ENCODE measurements at regions not wholly inside any gene's neighbourhood (a gene's known extent, or its start where the extent isn't known, plus 50 kb on each side); places are given as distances from the start of the nearest gene placed in this dataset.

DNA sequence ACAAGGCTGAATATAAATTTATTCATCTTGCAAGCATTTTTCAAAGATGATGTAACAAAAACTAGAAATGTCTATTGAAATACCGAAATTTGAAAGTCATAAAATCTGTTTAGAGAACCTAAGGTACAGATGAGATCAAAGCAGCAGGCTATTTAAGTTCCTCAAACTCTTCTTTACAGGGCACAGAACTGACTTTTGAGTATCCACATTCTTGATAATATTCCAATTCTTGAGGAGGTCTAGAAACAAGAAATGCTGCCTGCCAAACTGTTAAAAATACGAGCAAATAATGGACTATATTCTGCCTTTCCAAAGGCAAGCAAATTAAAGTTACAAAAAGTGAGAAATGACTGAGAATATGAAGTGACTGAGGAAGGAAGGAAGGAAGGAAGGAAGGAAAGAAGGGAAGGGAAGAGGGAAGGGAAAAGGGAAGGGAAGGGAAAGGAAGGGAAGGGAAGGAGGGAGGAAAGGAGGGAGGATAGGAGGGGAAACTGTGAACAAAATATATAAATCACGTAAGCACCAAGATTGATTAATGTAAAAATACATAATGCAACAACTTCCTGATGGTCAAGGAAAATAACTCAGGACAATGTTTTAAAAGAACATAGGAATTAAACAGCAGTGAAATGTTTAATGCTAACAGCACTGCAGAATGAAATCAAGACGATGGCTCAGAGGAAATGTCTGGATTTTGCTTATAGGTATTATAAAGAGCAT, 248.9 kb upstream of the HNRNPA3 start:
- Histone ChIP-seq H3K27ac (peak overlapping the region; percentile 70), H3K9ac (ENCODE audit: insufficient read length) (peak overlapping the region; percentile 29), H3K9me3 (ENCODE audit: low read depth, low read length) (no peaks in the 10 kb centered on the region), H3K36me3 (ENCODE audit: insufficient read depth, low read length) (no peaks in the 10 kb centered on the region), H3K4me3 (peak overlapping the region; percentile 60)
- no peak for DNase-seq (ENCODE audit: low read depth, low spot score)
- no peak for TF ChIP-seq EZH2 (IDR thresholded peaks at IDR 0.05)
- TF ChIP-seq POLR2AphosphoS5 (IDR thresholded peaks at IDR 0.05; ENCODE audit: borderline replicate concordance, low read depth, low read length): no peak
- no peak for TF ChIP-seq FOXP2 (optimal IDR thresholded peaks at IDR 0.05; ENCODE audit: control extremely low read depth, extremely low read length, insufficient read depth)

DNA sequence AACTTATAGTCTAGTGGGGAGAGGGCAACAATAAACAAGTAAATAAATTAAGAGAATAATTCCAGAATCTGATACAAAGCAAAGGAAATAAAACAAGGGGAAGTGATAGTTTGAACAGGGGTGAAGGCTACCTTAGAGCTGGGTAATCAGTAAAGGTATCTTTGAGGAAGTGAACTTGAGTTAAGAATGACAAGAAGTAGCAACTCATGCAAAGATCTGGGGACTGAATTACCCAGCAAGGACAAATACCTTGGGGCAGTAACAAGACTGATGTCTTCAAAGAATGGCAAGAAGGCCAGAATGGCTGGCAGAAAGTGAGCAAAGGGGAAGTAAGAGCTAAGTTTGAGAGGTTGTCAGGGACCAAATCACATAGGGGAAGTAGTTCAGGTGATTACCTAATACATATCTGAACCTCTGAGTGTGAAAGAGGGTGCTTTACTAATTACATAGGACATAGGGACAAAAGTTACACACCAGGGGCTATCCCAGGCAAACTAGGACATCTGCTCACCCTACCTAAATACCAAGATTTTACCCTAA, 244.6 kb upstream of the HNRNPA3 start:
- DNase-seq (ENCODE audit: low read depth, low spot score): no peak
- no peak overlapping the region for H3K9ac ChIP-seq (ENCODE audit: insufficient read length)
- TF ChIP-seq POLR2AphosphoS5 (IDR thresholded peaks at IDR 0.05; ENCODE audit: borderline replicate concordance, low read depth, low read length): no peak
- TF ChIP-seq FOXP2 (optimal IDR thresholded peaks at IDR 0.05; ENCODE audit: control extremely low read depth, extremely low read length, insufficient read depth): no peak
- TF ChIP-seq EZH2 (IDR thresholded peaks at IDR 0.05): no peak
- no peaks in the 10 kb centered on the region for H3K36me3 ChIP-seq (ENCODE audit: insufficient read depth, low read length)
- H3K4me3 ChIP-seq: no peak overlapping the region
- H3K9me3 ChIP-seq (ENCODE audit: low read depth, low read length): no peaks in the 10 kb centered on the region
- no peak overlapping the region for H3K27ac ChIP-seq

DNA sequence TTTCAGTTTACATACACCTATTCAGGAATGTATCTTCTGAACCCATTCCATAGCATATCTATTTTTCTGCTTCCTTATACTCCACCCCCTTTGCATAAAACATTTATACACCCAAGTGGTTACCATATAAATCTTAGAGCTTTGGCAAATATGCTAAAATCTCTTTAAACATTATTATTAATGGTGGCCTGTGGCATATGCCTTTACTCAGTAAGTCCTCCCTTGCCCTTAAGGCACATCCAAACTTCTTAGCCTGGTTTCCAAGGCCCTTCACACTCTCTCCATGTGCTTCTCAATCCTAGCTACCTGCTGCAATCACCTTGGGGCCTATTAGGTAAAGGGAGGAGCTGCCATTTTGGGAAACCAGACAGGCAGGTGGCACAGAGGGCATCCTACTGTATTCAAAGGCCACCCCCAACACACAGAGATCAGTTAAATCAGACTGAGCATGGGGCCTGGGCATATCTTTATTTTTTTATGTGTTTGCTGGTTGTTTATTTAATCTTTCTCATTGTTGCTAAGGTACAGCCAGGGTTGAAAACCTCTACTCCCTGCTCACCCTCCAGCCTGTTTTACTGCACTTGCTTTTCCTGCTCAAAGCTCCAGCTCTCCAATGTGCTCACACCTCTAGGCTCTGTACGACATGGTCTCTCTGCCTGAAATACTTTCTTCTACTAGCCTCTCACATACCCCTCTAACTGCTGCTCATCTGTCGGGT, 242.8 kb upstream of the HNRNPA3 start:
- no peaks in the 10 kb centered on the region for H3K9me3 ChIP-seq (ENCODE audit: low read depth, low read length)
- TF ChIP-seq EZH2 (IDR thresholded peaks at IDR 0.05) (no peak), POLR2AphosphoS5 (IDR thresholded peaks at IDR 0.05; ENCODE audit: borderline replicate concordance, low read depth, low read length) (no peak), FOXP2 (optimal IDR thresholded peaks at IDR 0.05; ENCODE audit: control extremely low read depth, extremely low read length, insufficient read depth) (no peak)
- no peak overlapping the region for H3K4me3 ChIP-seq
- no peaks in the 10 kb centered on the region for H3K36me3 ChIP-seq (ENCODE audit: insufficient read depth, low read length)
- H3K9ac ChIP-seq (ENCODE audit: insufficient read length): no peak overlapping the region
- no peak for DNase-seq (ENCODE audit: low read depth, low spot score)
- H3K27ac ChIP-seq: no peak overlapping the region

DNA sequence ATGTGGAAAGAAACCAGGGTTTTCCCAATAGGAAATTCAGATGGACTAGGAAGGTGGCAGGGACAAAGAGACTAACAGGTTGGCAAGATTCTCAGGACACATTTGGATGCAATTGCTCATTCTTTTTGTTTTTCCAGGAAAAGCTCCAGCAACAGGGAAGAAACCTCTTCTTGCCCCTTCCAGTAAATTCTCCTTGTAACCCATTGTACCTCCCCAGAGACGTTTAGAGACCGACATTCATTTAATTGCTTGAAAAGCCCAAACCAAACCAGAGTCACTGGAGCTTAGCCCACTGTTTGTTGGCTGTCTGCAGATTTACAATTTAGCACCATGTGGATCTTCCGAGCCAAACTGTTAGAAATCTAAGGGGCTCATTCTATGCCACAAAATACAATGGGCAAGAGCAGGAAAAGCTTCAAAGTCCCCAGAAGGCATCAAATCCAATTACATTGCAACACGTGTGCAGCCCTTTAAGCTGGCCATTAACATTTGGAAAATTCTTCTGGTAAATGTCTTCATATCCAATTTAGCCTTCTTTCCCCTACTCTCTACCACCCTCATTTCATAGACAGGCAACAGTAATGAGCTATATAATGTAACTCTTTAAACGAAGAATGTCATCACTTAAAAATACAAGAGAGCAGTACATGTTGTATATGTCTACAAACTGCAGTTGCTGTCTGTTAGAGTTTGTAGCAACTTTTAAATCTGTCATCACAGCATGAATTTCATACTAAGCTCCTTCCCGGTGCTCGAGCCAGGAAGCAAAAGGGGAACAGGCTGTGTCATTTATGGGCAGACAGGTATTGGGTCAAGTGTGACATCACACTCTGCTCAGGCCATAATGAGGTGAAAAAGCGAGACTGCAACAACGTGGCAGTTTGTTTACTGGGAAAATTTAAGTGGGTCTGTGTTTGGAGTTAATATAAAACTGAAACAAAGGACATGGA, 235.6 kb upstream of the HNRNPA3 start:
- Histone ChIP-seq H3K9ac (ENCODE audit: insufficient read length) (no peak overlapping the region), H3K27ac (no peak overlapping the region), H3K36me3 (ENCODE audit: insufficient read depth, low read length) (no peaks in the 10 kb centered on the region), H3K9me3 (ENCODE audit: low read depth, low read length) (no peaks in the 10 kb centered on the region), H3K4me3 (0 out of 2 replicates have a peak overlapping the region, but pooled peaks have one; percentile 14)
- no peak for DNase-seq (ENCODE audit: low read depth, low spot score)
- TF ChIP-seq EZH2 (IDR thresholded peaks at IDR 0.05): no peak
- TF ChIP-seq FOXP2 (optimal IDR thresholded peaks at IDR 0.05; ENCODE audit: control extremely low read depth, extremely low read length, insufficient read depth): no peak
- no peak for TF ChIP-seq POLR2AphosphoS5 (IDR thresholded peaks at IDR 0.05; ENCODE audit: borderline replicate concordance, low read depth, low read length)

- Histone ChIP-seq H3K36me3 (ENCODE audit: insufficient read depth, low read length) (no peaks in the 10 kb centered on the region), H3K4me3 (no peak overlapping the region), H3K9me3 (ENCODE audit: low read depth, low read length) (no peaks in the 10 kb centered on the region), H3K9ac (ENCODE audit: insufficient read length) (no peak overlapping the region), H3K27ac (no peak overlapping the region)
- no peak for DNase-seq (ENCODE audit: low read depth, low spot score)
- TF ChIP-seq POLR2AphosphoS5 (IDR thresholded peaks at IDR 0.05; ENCODE audit: borderline replicate concordance, low read depth, low read length): no peak
- no peak for TF ChIP-seq FOXP2 (optimal IDR thresholded peaks at IDR 0.05; ENCODE audit: control extremely low read depth, extremely low read length, insufficient read depth)
- no peak for TF ChIP-seq EZH2 (IDR thresholded peaks at IDR 0.05)
These were observed 233.7 kb upstream of the HNRNPA3 start for GRCh38 chr2:176978921-176979320.

DNA sequence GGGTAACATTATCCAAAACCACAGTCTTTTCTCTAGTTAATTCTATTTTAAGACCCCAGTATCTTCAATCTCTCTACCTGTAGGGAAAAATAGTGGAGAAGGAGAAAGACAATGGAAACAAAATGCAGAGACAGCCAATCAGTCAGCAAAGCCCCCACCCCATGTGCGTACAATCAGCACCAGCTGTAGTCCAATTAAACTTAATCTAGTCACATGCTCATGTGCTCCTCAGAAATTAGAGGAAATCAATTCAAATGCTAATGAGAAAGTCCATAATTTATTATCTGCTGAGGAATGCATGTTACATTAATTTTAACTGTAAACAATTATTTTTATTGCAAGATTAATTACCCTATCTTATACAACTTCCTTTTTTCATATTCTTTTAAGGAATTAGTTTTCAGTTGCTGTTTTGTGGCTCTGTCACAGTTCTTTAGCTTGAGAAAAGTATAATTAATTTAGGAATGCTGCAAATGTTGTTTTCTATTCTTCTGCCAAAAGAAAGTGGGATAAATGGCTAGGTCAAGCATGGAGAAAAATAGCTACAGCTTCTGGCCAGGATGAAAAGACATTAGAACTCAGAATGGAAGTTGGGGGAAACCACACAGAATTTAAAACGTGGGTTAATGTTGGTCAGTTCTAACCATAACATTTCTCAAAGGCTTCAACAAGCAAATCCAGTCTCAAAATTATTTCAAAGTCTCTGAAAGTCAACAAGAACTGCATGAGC, 232.4 kb upstream of the HNRNPA3 start:
- Histone ChIP-seq H3K9me3 (ENCODE audit: low read depth, low read length) (no peaks in the 10 kb centered on the region), H3K9ac (ENCODE audit: insufficient read length) (no peak overlapping the region), H3K27ac (peak overlapping the region; percentile 71), H3K4me3 (peak overlapping the region; percentile 34), H3K36me3 (ENCODE audit: insufficient read depth, low read length) (no peaks in the 10 kb centered on the region)
- no peak for DNase-seq (ENCODE audit: low read depth, low spot score)
- no peak for TF ChIP-seq EZH2 (IDR thresholded peaks at IDR 0.05)
- TF ChIP-seq FOXP2 (optimal IDR thresholded peaks at IDR 0.05; ENCODE audit: control extremely low read depth, extremely low read length, insufficient read depth): no peak
- 0 out of 2 replicates have a peak, but pooled peaks have one; percentile 18 for TF ChIP-seq POLR2AphosphoS5 (IDR thresholded peaks at IDR 0.05; ENCODE audit: borderline replicate concordance, low read depth, low read length)

DNA sequence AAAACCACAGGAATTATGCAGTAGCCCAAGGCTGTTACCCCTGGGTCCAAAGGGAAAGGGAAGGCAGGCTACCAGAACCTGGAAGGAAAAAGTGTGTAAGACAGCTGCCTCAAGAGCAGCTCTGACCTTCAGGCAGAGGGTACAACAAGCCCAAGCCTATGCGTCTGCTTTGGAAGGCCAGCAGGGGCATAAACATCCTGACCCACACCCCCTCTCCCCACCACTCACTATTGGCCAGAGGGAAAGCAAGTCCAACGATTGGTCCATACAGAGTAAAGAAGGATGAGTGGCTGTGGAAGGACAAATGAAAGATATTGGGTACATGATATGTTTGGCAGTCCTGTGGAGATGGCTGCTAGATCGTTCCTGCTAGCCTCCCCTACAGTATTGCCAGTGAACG, 227.6 kb upstream of the HNRNPA3 start:
- H3K9ac ChIP-seq (ENCODE audit: insufficient read length): no peak overlapping the region
- no peaks in the 10 kb centered on the region for H3K9me3 ChIP-seq (ENCODE audit: low read depth, low read length)
- H3K4me3 ChIP-seq: no peak overlapping the region
- no peak for DNase-seq (ENCODE audit: low read depth, low spot score)
- no peaks in the 10 kb centered on the region for H3K36me3 ChIP-seq (ENCODE audit: insufficient read depth, low read length)
- no peak overlapping the region for H3K27ac ChIP-seq
- TF ChIP-seq POLR2AphosphoS5 (IDR thresholded peaks at IDR 0.05; ENCODE audit: borderline replicate concordance, low read depth, low read length): no peak
- TF ChIP-seq FOXP2 (optimal IDR thresholded peaks at IDR 0.05; ENCODE audit: control extremely low read depth, extremely low read length, insufficient read depth): no peak
- TF ChIP-seq EZH2 (IDR thresholded peaks at IDR 0.05): no peak
